ENCODE measurements at regions not wholly inside any gene's neighbourhood (a gene's known extent, or its start where the extent isn't known, plus 50 kb on each side); places are given as distances from the start of the nearest gene placed in this dataset.

DNA sequence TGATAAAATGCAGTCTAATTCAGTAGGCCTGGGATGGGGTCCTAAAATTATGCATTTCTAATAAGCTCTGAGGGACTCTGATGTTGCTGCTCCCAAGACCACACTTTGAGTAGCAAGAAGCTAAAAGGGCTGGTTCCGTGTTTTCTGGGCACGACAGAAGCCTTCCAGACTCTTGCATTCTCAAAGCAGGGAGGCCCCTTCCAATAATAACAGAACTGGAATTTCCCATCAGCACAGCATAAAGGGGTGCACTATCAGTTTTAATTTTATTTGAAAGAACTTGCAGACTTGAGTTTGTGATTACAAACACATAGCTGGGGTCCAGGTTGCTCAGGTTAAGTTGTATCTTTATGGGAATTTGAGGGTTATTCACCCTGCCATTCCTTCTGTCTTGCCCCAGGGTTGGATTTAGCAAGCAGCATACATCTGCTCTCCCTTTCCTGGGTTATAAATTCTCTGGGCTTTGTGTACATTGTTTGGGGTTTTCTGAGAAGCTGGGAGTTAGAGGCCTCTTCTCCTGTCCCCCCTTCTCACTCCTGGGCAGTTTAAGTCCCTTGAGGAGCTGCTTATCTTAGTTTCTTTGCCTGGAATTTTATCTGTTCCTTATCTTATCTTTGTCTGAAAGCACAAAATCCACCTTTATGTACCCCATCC lies 94.2 kb upstream of the SLC2A1 start:
- Histone ChIP-seq H3K4me3 (no peak overlapping the region), H3K4me2 (peak overlapping the region; percentile 24), H2AFZ (replicated peaks) (peak overlapping the region; percentile 23), H4K20me1 (ENCODE audit: low read depth) (no peaks in the 10 kb centered on the region), H3K36me3 (no peaks in the 10 kb centered on the region), H3K79me2 (ENCODE audit: low read depth) (no peaks in the 10 kb centered on the region), H3K27ac (no peak overlapping the region), H3K9me3 (ENCODE audit: low read depth) (no peaks in the 10 kb centered on the region), H3K27me3 (no peaks in the 10 kb centered on the region), H3F3A (ENCODE audit: low read depth) (no peaks in the 10 kb centered on the region), H3K4me1 (peaks cover 19% of the 10 kb centered on the region), H3K9ac (no peak overlapping the region)
- peaks cover 44% of the 10 kb centered on the region for H3K4me1 Mint-ChIP-seq
- peaks cover 14% of the 10 kb centered on the region for H3K27me3 Mint-ChIP-seq (ENCODE audit: insufficient read depth, low read depth)
- H3K9me3 Mint-ChIP-seq, result peaks cover 3% of the 10 kb centered on the region
- no peak for DNase-seq (ENCODE audit: low spot score)
- no peak overlapping the region for H3K4me3 Mint-ChIP-seq
- TF ChIP-seq, protein P1, sequence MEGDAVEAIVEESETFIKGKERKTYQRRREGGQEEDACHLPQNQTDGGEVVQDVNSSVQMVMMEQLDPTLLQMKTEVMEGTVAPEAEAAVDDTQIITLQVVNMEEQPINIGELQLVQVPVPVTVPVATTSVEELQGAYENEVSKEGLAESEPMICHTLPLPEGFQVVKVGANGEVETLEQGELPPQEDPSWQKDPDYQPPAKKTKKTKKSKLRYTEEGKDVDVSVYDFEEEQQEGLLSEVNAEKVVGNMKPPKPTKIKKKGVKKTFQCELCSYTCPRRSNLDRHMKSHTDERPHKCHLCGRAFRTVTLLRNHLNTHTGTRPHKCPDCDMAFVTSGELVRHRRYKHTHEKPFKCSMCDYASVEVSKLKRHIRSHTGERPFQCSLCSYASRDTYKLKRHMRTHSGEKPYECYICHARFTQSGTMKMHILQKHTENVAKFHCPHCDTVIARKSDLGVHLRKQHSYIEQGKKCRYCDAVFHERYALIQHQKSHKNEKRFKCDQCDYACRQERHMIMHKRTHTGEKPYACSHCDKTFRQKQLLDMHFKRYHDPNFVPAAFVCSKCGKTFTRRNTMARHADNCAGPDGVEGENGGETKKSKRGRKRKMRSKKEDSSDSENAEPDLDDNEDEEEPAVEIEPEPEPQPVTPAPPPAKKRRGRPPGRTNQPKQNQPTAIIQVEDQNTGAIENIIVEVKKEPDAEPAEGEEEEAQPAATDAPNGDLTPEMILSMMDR (IDR thresholded peaks at IDR 0.05), result no peak
- TF ChIP-seq EZH2phosphoT487 (IDR thresholded peaks at IDR 0.05) (no peak), EZH2 (IDR thresholded peaks at IDR 0.05) (no peak)
- peaks cover 5% of the 10 kb centered on the region for H3K36me3 Mint-ChIP-seq
- peak overlapping the region; percentile 17 for H3K27ac Mint-ChIP-seq

DNA sequence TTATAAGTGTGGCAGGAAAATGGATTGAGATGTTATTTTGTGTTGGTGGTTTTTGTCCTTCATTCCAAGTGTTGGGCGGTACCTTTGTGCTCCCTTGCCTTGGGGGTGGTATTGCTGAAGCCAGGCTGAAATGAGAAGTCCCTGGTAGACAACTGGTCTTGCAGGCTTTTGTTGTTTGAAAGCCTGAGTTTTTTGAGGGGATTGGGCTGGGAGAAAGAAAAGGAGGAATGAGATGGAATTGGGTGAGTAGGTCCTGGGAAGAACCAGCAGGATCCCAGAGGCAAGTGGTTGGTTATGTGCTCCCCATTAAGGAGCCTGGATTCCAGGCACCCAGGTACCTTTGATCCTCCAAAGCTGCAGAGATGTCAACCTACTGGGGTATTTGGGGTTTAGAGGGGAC lies 93.7 kb upstream of the SLC2A1 start:
- Histone ChIP-seq H3K36me3 (no peaks in the 10 kb centered on the region), H3K4me1 (peaks cover 19% of the 10 kb centered on the region), H3K27me3 (no peaks in the 10 kb centered on the region), H4K20me1 (ENCODE audit: low read depth) (no peaks in the 10 kb centered on the region), H3K9ac (no peak overlapping the region), H2AFZ (replicated peaks) (no peak overlapping the region), H3K4me2 (peak overlapping the region; percentile 24), H3K9me3 (ENCODE audit: low read depth) (no peaks in the 10 kb centered on the region), H3F3A (ENCODE audit: low read depth) (no peaks in the 10 kb centered on the region), H3K4me3 (no peak overlapping the region), H3K27ac (no peak overlapping the region), H3K79me2 (ENCODE audit: low read depth) (no peaks in the 10 kb centered on the region)
- TF ChIP-seq EZH2phosphoT487 (IDR thresholded peaks at IDR 0.05) (no peak), EZH2 (IDR thresholded peaks at IDR 0.05) (no peak)
- TF ChIP-seq, protein P1 (IDR thresholded peaks at IDR 0.05), result no peak
- Mint-ChIP-seq H3K4me1 (peaks cover 38% of the 10 kb centered on the region), H3K36me3 (peaks cover 2% of the 10 kb centered on the region), H3K27me3 (ENCODE audit: insufficient read depth, low read depth) (peaks cover 9% of the 10 kb centered on the region), H3K27ac (peak overlapping the region; percentile 40), H3K4me3 (no peak overlapping the region), H3K9me3 (peaks cover 3% of the 10 kb centered on the region)
- DNase-seq (ENCODE audit: low spot score), result no peak

DNA sequence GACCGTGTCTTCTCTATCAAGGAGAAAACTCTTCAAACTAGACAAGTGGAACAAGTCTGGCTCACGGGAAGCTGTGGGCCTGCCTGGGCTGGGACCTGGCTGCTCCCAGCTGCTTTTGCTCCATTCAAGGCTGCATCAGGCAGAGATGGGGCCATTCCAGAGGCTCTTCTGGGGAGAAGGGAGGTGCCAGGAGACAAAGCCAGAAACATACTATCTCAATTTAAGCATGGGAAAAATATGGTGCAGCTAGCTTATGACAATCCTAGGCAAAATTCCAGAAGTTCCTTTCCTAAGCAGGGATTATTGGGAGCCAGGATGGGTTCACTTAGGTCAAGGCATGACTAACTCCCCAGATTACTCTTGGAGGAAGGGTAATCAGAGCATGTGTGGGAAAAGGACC lies 90.8 kb upstream of the SLC2A1 start:
- no peak for DNase-seq (ENCODE audit: low spot score)
- Histone ChIP-seq H3K36me3 (no peaks in the 10 kb centered on the region), H3K4me3 (no peak overlapping the region), H3F3A (ENCODE audit: low read depth) (no peaks in the 10 kb centered on the region), H3K4me2 (no peak overlapping the region), H3K9me3 (ENCODE audit: low read depth) (no peaks in the 10 kb centered on the region), H2AFZ (replicated peaks) (no peak overlapping the region), H3K79me2 (ENCODE audit: low read depth) (no peaks in the 10 kb centered on the region), H3K27ac (no peak overlapping the region), H4K20me1 (ENCODE audit: low read depth) (no peaks in the 10 kb centered on the region), H3K27me3 (no peaks in the 10 kb centered on the region), H3K9ac (no peak overlapping the region), H3K4me1 (peaks cover 19% of the 10 kb centered on the region)
- Mint-ChIP-seq H3K27me3 (ENCODE audit: insufficient read depth, low read depth) (peaks cover 4% of the 10 kb centered on the region), H3K4me3 (no peak overlapping the region), H3K9me3 (peaks cover 3% of the 10 kb centered on the region), H3K36me3 (peaks cover 2% of the 10 kb centered on the region), H3K4me1 (peaks cover 38% of the 10 kb centered on the region), H3K27ac (peak overlapping the region; percentile 19)
- TF ChIP-seq EZH2phosphoT487 (IDR thresholded peaks at IDR 0.05) (no peak), EZH2 (IDR thresholded peaks at IDR 0.05) (no peak)
- TF ChIP-seq, protein P1 (IDR thresholded peaks at IDR 0.05), result no peak

All from neural progenitor cell (in vitro differentiated cells).